ENCODE measurements at regions not wholly inside any gene's neighbourhood (a gene's known extent, or its start where the extent isn't known, plus 50 kb on each side); places are given as distances from the start of the nearest gene placed in this dataset.
A peak's percentile ranks its signal among the peaks of the same experiment; 100 is the strongest.

GRCh38 chr4:110733901-110734300 lies 111.0 kb upstream of the PITX2 start:
- ChIA-PET CTCF (no interaction called here), POLR2A (no interaction called here)
- TF ChIP-seq HDGF (IDR thresholded peaks at IDR 0.05; ENCODE audit: borderline replicate concordance) (no peak), NFRKB (IDR thresholded peaks at IDR 0.05) (no peak), FOXM1 (IDR thresholded peaks at IDR 0.05; ENCODE audit: borderline replicate concordance) (no peak), SP1 (IDR thresholded peaks at IDR 0.05) (no peak), ARNT (IDR thresholded peaks at IDR 0.05) (no peak), L3MBTL2 (conservative IDR thresholded peaks at IDR 0.05) (no peak), FOXA1 (IDR thresholded peaks at IDR 0.05) (no peak), CTBP1 (IDR thresholded peaks at IDR 0.05; ENCODE audit: borderline replicate concordance) (no peak), TARDBP (IDR thresholded peaks at IDR 0.05) (no peak), FOXK2 (IDR thresholded peaks at IDR 0.05) (no peak), ELF4 (IDR thresholded peaks at IDR 0.05) (no peak), LEF1 (IDR thresholded peaks at IDR 0.05; ENCODE audit: borderline replicate concordance) (no peak)
- DNase-seq (ENCODE audit: extremely low spot score), result no peak

GRCh38 chr4:110735686-110736085 lies 112.8 kb upstream of the PITX2 start:
- CTCF ChIA-PET, result interaction anchor here (0.6 kb wide), 1 partner anchor 35 kb away, joined by 3 read pairs; no protein-coding TSS in a partner anchor
- DNase-seq (ENCODE audit: extremely low spot score), result peak; percentile 33
- TF ChIP-seq FOXM1 (IDR thresholded peaks at IDR 0.05; ENCODE audit: borderline replicate concordance) (no peak), BHLHE40 (IDR thresholded peaks at IDR 0.05; ENCODE audit: borderline replicate concordance) (no peak), FOXK2 (IDR thresholded peaks at IDR 0.05) (no peak), TARDBP (IDR thresholded peaks at IDR 0.05) (no peak), CTBP1 (IDR thresholded peaks at IDR 0.05; ENCODE audit: borderline replicate concordance) (no peak), NFRKB (IDR thresholded peaks at IDR 0.05) (no peak)
- POLR2A ChIA-PET, result no interaction called here

- ChIA-PET POLR2A (no interaction called here), CTCF (no interaction called here)
- TF ChIP-seq L3MBTL2 (conservative IDR thresholded peaks at IDR 0.05), result no peak
- TF ChIP-seq CTBP1 (IDR thresholded peaks at IDR 0.05; ENCODE audit: borderline replicate concordance), result no peak
- TF ChIP-seq TARDBP (IDR thresholded peaks at IDR 0.05), result no peak
- no peak for TF ChIP-seq HDGF (IDR thresholded peaks at IDR 0.05; ENCODE audit: borderline replicate concordance)
- TF ChIP-seq SP1 (IDR thresholded peaks at IDR 0.05), result no peak
- TF ChIP-seq ZNF384 (IDR thresholded peaks at IDR 0.05), result no peak
- TF ChIP-seq NFRKB (IDR thresholded peaks at IDR 0.05), result no peak
- no peak for TF ChIP-seq FOXK2 (IDR thresholded peaks at IDR 0.05)
- no peak for TF ChIP-seq FOXA1 (IDR thresholded peaks at IDR 0.05)
- no peak for TF ChIP-seq PKNOX1 (IDR thresholded peaks at IDR 0.05)
- no peak for TF ChIP-seq ELF4 (IDR thresholded peaks at IDR 0.05)
- TF ChIP-seq SUZ12 (IDR thresholded peaks at IDR 0.05), result no peak
- TF ChIP-seq FOXM1 (IDR thresholded peaks at IDR 0.05; ENCODE audit: borderline replicate concordance), result no peak
- no peak for TF ChIP-seq LEF1 (IDR thresholded peaks at IDR 0.05; ENCODE audit: borderline replicate concordance)
- no peak for TF ChIP-seq ARNT (IDR thresholded peaks at IDR 0.05)
- TF ChIP-seq BHLHE40 (IDR thresholded peaks at IDR 0.05; ENCODE audit: borderline replicate concordance), result no peak
- DNase-seq (ENCODE audit: extremely low spot score), result no peak
Observed at GRCh38 chr4:110737931-110738330, 115.1 kb upstream of the PITX2 start.

- TF ChIP-seq PKNOX1 (IDR thresholded peaks at IDR 0.05) (no peak), CTBP1 (IDR thresholded peaks at IDR 0.05; ENCODE audit: borderline replicate concordance) (no peak), FOXK2 (IDR thresholded peaks at IDR 0.05) (no peak), SUZ12 (IDR thresholded peaks at IDR 0.05) (no peak)
- ChIA-PET CTCF (no interaction called here), POLR2A (no interaction called here)
- no peak for DNase-seq (ENCODE audit: extremely low spot score)
Observed at GRCh38 chr4:110742143-110742542, 119.3 kb upstream of the PITX2 start.

- TF ChIP-seq ZNF384 (IDR thresholded peaks at IDR 0.05), result no peak
- no peak for TF ChIP-seq PKNOX1 (IDR thresholded peaks at IDR 0.05)
- TF ChIP-seq FOXM1 (IDR thresholded peaks at IDR 0.05; ENCODE audit: borderline replicate concordance), result no peak
- TF ChIP-seq BHLHE40 (IDR thresholded peaks at IDR 0.05; ENCODE audit: borderline replicate concordance), result no peak
- TF ChIP-seq FOXA1 (IDR thresholded peaks at IDR 0.05), result no peak
- no peak for TF ChIP-seq LEF1 (IDR thresholded peaks at IDR 0.05; ENCODE audit: borderline replicate concordance)
- TF ChIP-seq FOXK2 (IDR thresholded peaks at IDR 0.05), result no peak
- TF ChIP-seq L3MBTL2 (conservative IDR thresholded peaks at IDR 0.05), result no peak
- no peak for TF ChIP-seq SUZ12 (IDR thresholded peaks at IDR 0.05)
- no peak for TF ChIP-seq HDGF (IDR thresholded peaks at IDR 0.05; ENCODE audit: borderline replicate concordance)
- TF ChIP-seq CTBP1 (IDR thresholded peaks at IDR 0.05; ENCODE audit: borderline replicate concordance), result no peak
- no peak for TF ChIP-seq ARNT (IDR thresholded peaks at IDR 0.05)
- POLR2A ChIA-PET, result no interaction called here
- CTCF ChIA-PET, result no interaction called here
- DNase-seq (ENCODE audit: extremely low spot score), result no peak
Observed at GRCh38 chr4:110748071-110748470, 125.2 kb upstream of the PITX2 start.

GRCh38 chr4:110751183-110751582 lies 128.3 kb upstream of the PITX2 start:
- ChIA-PET POLR2A (no interaction called here), CTCF (no interaction called here)
- DNase-seq (ENCODE audit: extremely low spot score), result no peak
- no peak for TF ChIP-seq SUZ12 (IDR thresholded peaks at IDR 0.05)
- TF ChIP-seq CTBP1 (IDR thresholded peaks at IDR 0.05; ENCODE audit: borderline replicate concordance), result no peak
- TF ChIP-seq FOXA1 (IDR thresholded peaks at IDR 0.05), result no peak

GRCh38 chr4:110751986-110752385 lies 129.1 kb upstream of the PITX2 start:
- CTCF ChIA-PET, result interaction anchor here (0.6 kb wide), 1 partner anchor 15 kb away, joined by 3 read pairs; no protein-coding TSS in a partner anchor
- no peak for TF ChIP-seq FOXK2 (IDR thresholded peaks at IDR 0.05)
- no peak for TF ChIP-seq LEF1 (IDR thresholded peaks at IDR 0.05; ENCODE audit: borderline replicate concordance)
- POLR2A ChIA-PET, result no interaction called here
- DNase-seq (ENCODE audit: extremely low spot score), result no peak

Data from HEK293T (cell line).